HTR-8/SVneo (cell line): ENCODE measurements at regions not wholly inside any gene's neighbourhood (a gene's known extent, or its start where the extent isn't known, plus 50 kb on each side); places are given as distances from the start of the nearest gene placed in this dataset.

Source experiments
- DNase-seq: peaks from one replicate; pipeline ENCODE4 v3.0.0; 2011; ENCODE audit warnings: low spot score, mixed read lengths; ENCODE audit not compliant: insufficient read length
- FAIRE-seq: peaks from 2 replicates; lab custom pipeline; 2011; peaks lifted over from hg19 to GRCh38; lab: Jason Lieb, UNC

DNA sequence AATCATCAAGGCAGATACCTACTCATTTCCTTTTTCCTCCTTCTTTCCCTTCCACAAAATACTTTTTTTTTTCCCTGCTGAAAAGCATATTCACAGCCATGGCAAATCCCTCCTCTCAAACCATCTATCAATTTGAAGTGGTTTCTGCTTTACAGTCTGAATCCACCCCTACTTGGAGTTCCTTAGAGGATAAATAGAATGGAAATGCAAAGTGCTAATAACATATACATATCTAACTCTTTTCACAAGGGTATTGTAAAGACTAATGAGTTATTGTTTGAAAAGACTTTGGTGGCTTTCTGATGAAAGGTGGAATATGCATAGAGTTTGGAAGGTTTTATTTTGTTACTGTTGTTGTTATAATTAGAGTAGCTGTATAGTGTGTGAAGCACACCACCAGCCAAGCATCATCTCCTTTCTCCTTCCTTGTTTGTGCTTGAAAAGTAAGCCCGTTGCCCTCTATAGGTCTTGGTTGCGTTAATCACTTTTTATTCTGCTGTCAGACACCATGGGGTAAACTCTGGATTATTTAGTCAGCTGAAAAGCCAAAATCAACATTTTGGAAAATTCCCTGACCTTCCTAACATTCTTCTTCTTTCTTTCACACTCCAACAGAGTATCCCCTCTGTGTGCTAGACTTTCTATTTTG is 2126.9 kb upstream of the CELF4 start:
- no peak for FAIRE-seq

DNA sequence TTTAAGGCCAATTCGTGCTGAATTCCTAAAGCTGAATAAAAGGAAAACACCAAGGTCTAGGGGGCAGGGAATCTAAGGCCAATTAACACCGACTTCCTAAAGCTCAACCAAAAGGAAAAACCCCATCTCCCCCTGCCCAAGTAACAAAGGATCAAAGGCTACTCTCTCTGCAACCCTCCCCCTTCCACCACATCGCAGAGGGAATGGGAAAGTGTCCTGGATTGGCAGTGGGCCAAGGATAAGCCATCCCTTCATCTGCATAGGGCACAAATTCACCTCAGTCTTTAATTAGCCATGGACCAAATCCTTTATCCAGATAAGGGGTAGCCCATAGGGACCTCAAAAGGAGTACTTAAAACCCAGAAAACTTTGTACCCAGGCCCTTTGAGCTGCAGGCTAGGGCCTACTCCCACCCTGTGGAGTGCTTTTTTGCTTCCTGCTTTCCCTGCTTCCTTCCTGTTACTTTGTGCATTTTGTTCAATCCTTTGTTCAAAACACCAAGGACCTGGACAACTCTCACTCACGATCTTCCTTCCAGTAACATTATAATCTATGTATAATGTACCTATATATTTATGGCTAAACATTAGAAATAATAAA is 2119.8 kb upstream of the CELF4 start:
- no peak for FAIRE-seq
- DNase-seq = no peak

More for the DNA sequence above, 2126.9 kb upstream of the CELF4 start:
- DNase-seq = no peak

DNA sequence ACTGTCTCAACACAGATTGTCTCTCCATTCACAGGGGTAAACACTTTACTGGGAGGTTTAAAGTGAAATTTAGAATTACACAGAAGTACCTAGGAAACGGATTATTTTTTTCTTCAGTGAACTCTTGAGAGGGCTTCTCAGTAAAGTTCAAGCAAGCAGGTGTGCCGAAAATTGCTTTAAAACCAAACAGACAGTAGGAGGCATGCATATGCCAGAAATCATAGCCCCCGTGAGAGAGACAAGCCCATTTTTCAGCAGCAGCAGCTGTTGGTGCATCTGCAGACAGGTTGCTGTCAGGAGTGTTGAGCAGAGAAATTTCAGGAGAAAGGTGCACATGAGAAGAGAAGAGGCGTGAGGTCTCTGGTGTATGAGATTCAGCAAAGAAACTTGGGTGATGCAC is 2115.5 kb upstream of the CELF4 start:
- DNase-seq = no peak
- no peak for FAIRE-seq

DNA sequence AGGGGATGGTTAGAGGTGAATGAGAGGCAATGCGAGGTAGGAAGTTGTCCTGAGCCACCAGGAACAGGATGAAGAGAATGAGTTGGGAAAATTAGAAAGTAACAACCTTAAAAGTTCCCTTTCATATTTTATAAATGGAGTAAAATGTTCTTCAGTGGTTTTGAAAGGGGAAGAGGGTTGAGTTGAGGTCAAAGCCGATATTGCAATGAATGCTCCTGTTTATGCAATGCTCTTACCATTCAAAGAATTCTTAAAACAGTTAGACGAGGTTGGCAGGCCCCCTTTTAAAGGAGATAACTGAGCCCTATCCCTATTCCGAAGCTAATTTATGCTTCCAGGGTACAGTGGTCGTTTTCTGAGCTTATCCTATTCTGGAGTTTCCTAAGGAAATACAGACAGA is 2110.3 kb upstream of the CELF4 start:
- DNase-seq (no peak), FAIRE-seq (no peak)

DNA sequence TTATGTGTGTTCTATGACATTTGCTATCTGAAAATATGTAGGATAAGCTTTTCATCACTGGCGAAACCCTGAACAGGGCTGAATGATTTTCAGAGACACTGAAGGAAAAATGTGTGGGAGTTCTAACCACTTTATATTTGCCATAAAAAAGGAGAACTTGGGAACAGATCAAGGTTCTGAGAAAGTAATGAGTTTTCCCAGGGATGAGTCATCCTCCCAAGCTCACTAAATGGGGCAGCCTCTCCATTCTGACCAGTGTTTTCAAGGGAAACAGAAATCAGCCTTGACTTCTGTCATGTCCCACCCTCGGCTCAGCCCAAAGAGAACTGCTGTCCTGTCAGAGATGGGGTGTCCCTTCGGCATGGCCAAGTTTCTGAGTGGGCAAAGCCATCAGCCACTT is 2109.8 kb upstream of the CELF4 start:
- no peak for FAIRE-seq
- peak; percentile 15 for DNase-seq

DNA sequence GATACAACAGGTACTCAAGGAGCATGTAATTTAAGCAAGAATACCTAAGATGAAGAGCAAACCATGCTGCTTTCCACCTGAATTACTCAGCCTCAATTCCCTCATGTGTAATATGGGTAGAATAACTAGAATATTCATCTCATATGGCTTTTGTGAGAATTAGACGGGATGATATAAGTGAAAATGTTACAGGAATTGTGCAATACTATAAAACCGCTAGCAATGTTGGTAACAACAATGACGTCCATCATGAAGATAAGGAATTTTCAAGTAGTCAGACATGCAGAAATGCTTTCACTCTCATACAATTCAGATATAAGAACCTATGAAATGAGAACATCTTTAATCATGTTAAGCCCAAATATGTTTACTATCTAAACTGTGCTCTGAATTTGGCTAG is 2106.6 kb upstream of the CELF4 start:
- FAIRE-seq (no peak), DNase-seq (no peak)

DNA sequence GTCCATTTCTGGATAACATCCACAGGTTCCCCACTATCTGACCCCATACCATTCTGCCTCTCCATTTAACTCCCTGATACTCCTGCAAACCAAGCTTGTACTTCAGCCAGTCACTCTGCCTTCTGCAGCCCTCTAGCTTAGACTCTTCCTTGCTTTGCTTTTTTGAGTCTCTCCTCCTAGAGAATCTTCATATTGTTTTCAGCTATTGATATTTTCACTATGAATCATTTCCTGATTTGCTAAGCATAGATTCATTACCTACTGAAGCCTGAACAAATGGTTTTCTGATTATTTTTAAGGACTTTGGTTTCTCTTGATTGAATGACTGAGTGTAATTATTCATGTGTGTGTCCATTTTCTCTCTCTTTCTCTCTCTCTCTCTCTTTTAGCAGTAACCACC is 2102.3 kb upstream of the CELF4 start:
- no peak for DNase-seq
- no peak for FAIRE-seq

DNA sequence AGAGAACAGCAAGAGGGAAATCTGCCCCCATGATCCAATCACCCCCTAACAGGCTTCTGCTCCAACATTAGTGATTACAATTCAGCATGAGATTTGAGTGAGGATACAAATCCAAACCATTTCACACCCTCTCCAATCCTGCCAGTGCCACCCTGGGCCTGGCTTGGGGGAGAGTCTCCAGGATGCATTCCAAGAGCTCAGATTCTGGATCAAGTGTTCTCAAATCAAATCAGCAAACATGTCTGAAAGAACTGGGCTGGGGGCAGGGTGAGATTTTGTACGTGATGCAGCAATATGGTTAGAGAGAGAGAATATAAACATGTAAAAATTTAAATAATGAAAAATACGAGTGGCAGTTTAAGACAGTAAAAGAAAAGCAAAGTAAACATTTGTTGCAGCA is 2100.9 kb upstream of the CELF4 start:
- no peak for DNase-seq
- FAIRE-seq = no peak

DNA sequence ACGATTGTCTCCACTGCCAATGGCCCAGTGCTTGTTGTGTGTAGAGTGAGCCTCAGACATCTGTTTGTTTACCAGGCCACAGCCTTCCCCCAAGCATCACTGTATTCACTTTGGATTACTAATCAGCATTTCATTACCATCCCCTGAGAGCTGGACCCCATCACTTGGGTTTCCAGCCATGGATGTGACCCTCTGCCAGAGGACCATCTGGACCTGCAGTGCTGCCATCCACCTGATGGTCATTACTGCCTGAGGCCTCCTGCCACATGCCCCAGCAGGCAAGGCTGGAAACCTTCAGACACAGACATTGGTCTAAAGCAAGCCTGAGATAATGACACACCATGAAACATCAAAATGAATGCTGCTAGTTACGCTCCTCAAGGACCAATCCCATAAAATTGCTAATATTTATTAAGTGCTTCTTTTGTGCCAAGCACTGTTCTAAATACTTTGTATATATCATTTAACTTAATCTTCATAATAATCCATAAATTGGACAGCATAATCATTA is 2096.3 kb upstream of the CELF4 start:
- DNase-seq = no peak
- FAIRE-seq = no peak

DNA sequence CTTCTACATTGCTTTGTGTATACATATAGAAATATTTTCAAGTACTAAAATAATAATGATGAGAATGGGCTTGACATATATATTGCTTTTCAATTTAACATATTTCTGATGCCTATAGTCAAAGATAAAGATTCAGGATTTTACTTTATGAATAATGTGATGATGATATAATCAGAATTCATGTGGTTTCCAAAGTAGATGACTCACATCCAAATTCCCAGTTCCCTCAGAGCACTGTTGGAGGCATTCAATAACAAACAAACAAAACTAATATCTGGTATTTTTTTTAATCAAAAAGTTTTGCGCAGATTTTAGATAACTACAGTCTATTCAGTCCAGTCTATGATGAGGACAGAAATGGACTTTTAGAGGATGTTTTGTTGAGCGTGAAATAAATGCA is 2094.5 kb upstream of the CELF4 start:
- no peak for FAIRE-seq

DNA sequence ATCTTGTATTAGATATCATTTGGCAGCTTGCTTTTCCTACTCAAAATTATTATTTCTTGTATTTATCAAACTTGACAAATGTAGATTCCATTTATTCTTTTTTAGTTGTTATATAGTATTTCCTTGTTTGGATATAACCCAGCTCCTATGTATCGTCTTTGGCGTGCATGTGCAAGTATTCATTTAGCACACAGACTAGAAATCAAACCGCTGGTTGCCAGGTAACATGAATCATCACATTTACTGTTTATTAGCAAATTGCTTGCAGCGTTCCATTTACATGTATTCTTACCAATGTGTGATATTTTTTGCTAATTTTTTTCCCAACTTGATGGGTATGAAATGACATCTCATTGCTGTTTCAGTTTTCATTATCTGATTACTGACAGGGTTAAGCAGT is 2089.7 kb upstream of the CELF4 start:
- FAIRE-seq (no peak), DNase-seq (no peak)

More for the DNA sequence above, 2094.5 kb upstream of the CELF4 start:
- DNase-seq = peak; percentile 2

DNA sequence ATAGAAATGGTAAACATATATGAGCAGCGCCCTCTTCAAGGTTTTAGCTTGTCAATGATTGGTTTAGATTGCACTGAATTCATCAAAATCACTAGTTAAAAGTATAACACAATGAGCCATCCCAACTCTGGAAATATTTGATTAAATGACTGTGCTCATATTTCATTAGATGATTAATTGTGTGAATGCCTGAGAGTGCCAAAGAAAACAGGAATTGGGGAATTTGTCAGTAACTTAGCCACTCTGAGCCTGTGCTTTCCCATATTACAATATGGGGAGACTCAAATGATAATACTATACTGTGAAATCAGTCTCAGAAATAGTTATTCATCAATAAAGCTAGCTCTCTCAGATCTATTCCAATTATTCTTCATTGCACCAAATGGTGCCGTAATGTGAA is 2087.6 kb upstream of the CELF4 start:
- DNase-seq = no peak
- no peak for FAIRE-seq

DNA sequence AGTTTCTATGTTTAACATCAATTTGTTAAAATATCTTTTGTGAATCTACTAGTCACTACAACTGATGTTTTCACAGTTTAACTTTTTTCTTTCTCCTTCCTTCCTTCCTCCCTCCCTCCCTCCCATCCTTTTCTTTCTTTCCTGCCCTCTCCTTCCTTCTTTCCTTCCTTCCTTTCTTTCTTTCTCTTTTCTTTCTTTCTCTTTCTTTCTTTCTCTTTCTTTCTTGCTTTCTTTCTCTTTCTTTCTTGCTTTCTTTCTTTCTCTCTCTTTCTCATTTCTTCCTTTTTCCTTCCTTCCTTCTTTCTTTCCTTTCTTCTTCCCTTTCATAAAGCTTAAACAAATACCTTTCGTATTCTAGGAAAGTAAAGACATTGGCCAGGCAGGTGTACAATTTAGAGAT is 2083.0 kb upstream of the CELF4 start:
- FAIRE-seq (no peak), DNase-seq (no peak)

DNA sequence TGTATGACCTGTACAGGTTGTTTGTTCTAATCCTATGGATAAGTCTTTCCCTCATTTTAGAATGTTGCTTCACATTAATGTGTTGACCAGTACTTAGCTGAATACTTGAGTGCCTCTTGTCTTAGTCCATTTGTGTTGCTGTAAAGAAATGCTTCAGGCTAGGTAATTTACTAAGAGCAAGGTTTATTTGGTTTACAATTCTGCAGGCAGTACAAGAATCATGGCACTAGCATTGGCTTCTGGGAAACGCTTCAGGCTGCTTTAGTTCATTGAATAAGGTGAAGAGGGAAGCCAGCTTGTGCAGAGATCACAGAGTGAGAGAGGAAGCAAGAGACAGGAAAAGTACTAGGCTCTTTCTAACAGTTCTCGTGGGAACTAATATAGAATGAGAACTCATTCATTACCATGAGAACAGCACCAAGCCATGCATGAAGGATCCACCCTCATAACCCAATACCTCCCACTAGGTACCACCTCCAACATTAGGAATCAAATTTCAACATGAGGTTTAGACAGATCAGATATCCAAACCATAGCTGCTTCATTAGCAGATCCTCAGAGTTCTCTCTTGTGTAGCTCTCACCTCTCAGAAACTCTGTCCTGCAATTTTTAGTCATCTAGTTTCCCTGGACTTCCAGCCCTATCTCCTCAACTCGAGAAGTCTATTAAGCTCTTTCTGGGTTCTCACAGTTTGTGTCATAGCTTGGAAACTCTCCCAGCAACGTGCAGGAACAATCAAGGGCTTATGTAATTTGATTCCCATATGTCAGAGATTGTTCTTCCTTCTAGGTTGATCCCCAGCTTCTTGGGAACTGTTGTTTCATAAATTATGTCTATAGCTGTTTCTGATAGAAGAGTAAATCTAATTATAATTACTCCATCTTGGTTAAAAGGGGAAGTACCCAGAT is 2082.3 kb upstream of the CELF4 start:
- FAIRE-seq (no peak), DNase-seq (peak; percentile 27)

DNA sequence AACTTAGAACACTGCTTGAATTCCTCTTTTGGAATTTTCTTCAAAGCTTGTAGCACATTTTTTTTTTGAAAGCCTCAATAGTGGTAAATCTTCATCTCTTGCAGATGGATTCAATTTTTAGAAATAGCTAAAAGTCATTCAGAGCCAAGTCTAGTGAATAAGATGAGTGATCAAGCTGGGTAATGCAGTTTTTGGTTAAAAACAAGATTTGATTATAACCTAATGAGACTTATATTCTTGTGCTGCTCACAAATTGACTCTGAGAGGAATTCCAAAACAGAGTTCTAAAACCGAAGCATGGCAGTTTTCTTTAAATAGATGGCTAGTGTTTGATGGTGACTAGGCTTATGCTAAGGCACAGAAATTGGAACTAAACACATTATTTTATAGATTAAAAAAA is 2072.6 kb upstream of the CELF4 start:
- FAIRE-seq (no peak), DNase-seq (no peak)

DNA sequence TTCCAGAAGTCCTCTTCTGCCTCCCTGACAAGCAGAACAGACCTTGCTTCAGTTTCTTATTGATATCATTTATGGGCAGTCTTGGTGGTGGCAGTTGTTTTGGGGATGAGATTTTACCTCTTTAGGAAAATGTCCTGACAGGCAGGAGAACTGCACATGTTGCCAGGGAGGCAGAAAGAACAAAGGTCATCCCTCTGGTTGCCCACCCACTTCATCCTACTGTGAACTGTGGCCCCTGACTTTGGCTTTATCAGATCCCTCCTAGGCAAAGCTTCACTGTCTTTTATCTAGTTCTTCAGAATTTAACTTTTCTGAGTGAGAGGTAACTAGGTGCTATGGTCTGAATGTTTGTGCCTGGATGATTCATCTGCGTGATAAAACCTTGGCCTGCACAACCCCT is 2071.3 kb upstream of the CELF4 start:
- DNase-seq = no peak
- FAIRE-seq = no peak

DNA sequence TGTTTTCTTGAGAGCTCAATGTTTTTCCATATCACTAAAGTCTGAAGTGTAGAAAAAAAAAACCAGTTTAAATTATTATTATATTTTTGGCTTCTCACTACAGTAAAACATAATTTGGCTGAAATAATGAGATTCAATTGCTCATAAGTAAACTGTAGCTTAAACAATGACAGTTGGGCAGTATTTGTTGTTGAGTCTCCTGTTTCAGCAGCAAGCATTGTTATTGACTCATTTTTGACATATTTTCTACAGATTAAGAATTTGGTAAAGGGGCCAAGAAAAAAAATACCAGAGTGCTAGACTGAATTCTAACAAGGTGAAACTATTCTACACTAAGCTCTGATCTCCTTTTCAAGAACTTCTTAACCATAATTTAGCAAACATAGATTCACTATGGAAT is 2070.4 kb upstream of the CELF4 start:
- FAIRE-seq = no peak
- DNase-seq = no peak

DNA sequence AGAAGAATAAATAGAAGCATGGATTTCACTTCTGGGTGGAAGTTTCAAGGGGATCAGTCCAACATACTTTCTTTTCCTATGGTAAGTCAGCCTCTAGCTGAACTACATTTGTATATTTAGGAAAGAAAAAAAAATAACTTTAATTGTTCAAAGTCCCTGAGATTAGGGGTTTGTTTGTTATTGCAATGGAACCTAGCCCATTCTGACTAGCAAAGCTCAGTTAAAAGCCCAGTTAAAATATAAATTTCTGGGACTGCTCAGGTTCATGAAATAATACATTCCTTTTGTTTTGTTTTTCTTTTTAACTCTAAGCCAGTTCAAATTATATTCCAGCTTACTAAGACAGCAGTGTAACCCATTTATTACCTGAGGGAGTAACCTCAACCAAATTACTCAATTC is 2069.6 kb upstream of the CELF4 start:
- no peak for DNase-seq
- FAIRE-seq = no peak

DNA sequence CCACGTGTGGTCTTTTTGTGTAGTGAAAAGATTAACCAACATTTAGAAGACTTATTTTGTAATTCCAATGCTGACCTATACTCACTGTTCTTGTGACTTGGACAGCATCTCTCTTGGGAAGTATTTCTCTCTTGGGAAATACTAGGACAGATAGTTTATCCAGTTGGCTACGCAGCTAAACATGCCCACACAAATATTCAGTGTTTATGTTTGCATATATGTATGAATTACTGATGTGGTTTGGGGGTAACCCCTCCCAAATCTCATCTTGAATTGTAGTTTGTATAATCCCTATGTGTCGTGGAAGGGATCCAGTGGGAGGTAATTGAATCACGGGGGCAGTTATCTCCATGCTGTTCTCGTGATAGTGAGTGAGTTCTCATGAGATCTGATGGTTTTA is 2062.3 kb upstream of the CELF4 start:
- DNase-seq (no peak), FAIRE-seq (no peak)

DNA sequence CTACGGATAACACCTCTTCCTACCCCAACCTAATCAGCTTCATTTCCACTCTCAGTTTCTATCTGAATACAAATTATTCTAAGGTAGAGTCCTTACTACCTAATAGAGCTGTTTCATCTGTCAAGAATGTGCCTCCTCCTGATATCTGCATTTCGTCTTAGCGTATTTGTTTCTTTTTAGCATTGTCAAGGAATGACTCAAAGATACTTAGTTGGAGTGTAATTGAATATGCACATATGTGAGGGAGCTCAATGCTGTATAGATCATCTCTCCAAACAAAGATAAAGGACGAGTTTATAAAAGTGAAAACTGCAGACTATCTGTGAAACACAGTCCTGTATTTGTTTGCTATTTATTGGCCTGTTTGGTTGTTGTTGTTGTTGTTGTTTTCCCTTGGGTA is 2059.4 kb upstream of the CELF4 start:
- peak; percentile 27 for DNase-seq

DNA sequence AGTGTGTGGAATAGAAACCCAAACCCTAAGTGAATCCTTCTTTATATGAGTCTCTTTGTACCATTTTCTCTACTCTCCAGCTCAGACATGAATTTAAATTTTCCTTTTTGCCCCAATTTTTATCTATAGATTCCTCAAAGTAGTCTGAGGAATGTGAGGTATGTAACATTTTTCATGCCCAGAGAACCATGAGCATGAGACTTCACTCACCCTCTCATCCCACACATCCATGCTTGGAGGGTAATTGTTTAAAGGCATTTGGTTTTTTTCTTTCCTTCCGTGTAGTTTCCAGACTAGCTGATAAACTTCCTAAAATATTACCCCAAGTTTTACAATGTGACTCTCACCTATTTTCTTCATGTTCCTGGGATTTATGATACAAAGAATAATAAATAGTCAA is 2056.8 kb upstream of the CELF4 start:
- DNase-seq = no peak
- no peak for FAIRE-seq

More for the DNA sequence above, 2059.4 kb upstream of the CELF4 start:
- peak; percentile 13 for FAIRE-seq
